Activated naive CD4-positive, alpha-beta T cell treated with anti-CD3 and anti-CD28 coated beads, Interleukin-2, amount 50 U/mL, for 24 hours (primary cell): ENCODE measurements at regions not wholly inside any gene's neighbourhood (a gene's known extent, or its start where the extent isn't known, plus 50 kb on each side); places are given as distances from the start of the nearest gene placed in this dataset.

ENCODE experiments used
- H3K27ac Mint-ChIP-seq: one replicate; pipeline ENCODE4 v1.8.0; 2021; ENCODE audit warnings: mild to moderate bottlenecking, mixed read lengths
- H3K27me3 Mint-ChIP-seq: one replicate; pipeline ENCODE4 v1.8.0; 2021; ENCODE audit warnings: mixed read lengths
- H3K36me3 Mint-ChIP-seq: one replicate; pipeline ENCODE4 v1.8.0; 2021; ENCODE audit warnings: mixed read lengths
- H3K4me1 Mint-ChIP-seq: one replicate; pipeline ENCODE4 v1.8.0; 2021; ENCODE audit warnings: mixed read lengths
- H3K4me3 Mint-ChIP-seq: one replicate; pipeline ENCODE4 v1.8.0; 2021; ENCODE audit warnings: mild to moderate bottlenecking, mixed read lengths
- H3K9me3 Mint-ChIP-seq: one replicate; pipeline ENCODE4 v1.8.0; 2021; ENCODE audit warnings: mixed read lengths

DNA sequence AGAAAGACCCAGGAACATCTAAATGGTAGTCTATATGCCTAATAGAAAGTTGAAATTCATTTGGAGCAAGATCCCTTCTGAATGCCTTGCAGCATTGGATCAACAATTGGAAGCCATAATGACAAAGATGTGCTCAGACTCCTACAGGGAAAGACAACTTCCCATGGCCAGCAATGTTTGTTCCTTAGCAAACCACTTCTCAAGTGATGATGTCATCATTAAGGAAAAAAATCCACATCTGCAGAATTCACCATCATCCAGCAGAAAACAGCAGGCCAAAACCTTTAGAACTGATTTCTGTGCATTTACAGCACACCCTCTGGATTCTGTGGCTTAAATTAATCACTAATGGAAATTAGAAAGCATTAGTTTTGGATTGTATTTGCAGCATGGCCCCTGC, 82.4 kb upstream of the ZIC3 start:
- no peaks in the 10 kb centered on the region for H3K4me1 Mint-ChIP-seq
- H3K4me3 Mint-ChIP-seq: no peak overlapping the region
- no peak overlapping the region for H3K27ac Mint-ChIP-seq
- H3K9me3 Mint-ChIP-seq: no peaks in the 10 kb centered on the region
- H3K36me3 Mint-ChIP-seq: no peaks in the 10 kb centered on the region
- H3K27me3 Mint-ChIP-seq: peaks cover 2% of the 10 kb centered on the region

DNA sequence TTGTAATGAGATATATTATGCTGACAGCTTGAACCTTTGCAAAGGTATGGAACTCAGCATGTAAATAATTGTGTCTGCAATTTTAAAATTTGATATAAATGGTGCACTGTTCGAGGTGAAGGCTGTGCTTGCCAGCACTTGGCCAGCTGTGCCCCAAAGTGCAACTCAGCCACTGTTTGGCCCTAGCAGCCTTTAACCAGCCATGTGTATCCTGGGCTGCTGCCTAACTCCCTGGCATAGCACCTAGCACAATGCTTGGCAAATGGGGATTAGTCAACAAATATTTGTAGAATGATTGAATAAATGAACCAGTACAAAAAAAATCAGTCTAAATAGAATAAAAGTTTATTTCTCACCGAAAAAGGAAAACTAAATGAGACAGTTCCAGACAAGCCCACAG, 83.8 kb upstream of the ZIC3 start:
- H3K27me3 Mint-ChIP-seq: peaks cover 2% of the 10 kb centered on the region
- no peak overlapping the region for H3K27ac Mint-ChIP-seq
- H3K36me3 Mint-ChIP-seq: no peaks in the 10 kb centered on the region
- H3K4me3 Mint-ChIP-seq: no peak overlapping the region
- no peaks in the 10 kb centered on the region for H3K9me3 Mint-ChIP-seq
- H3K4me1 Mint-ChIP-seq: no peaks in the 10 kb centered on the region

DNA sequence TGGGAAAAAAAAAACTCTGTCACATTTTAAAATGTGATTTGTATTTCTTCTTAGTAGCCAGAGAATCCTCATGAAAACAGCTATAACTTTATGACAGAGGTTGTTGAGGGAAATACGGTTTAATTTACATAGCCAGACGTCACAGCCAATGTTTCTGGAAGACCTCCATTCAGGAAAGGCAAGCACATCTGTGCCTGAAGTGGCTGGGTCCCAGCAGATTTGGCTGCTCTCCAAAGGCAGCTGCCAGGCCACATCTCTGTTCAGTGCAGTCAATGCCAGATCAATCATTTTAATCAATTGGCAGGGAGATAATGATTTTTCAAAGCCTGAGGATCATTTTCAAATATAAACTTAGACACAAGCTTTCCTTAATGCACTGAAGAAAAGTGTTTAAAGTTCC, 86.5 kb upstream of the ZIC3 start:
- H3K4me1 Mint-ChIP-seq: no peaks in the 10 kb centered on the region
- no peaks in the 10 kb centered on the region for H3K36me3 Mint-ChIP-seq
- H3K27me3 Mint-ChIP-seq: peaks cover 2% of the 10 kb centered on the region
- H3K27ac Mint-ChIP-seq: no peak overlapping the region
- H3K4me3 Mint-ChIP-seq: no peak overlapping the region
- no peaks in the 10 kb centered on the region for H3K9me3 Mint-ChIP-seq

DNA sequence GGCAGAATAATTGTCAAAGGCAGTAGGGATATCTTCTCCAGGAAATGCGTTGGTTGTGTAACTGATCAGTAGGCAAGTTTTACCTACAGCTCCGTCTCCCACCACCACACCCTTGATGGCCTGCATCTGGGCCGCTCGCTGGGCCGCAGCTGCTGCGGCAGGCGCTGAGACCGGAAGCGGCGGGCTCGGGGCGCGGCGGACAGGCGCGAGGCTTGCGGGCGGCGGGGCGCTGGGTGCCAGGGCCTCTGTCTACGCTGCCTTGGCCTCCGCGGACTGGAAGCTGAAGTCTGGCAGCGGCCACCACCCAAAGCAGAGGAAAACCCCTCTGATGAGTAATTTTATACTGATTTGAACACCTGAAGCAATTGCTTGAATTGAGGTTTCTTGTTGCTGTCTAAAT, 124.2 kb upstream of the ZIC3 start:
- H3K27ac Mint-ChIP-seq: no peak overlapping the region
- H3K27me3 Mint-ChIP-seq: peaks cover 11% of the 10 kb centered on the region
- no peaks in the 10 kb centered on the region for H3K36me3 Mint-ChIP-seq
- no peaks in the 10 kb centered on the region for H3K9me3 Mint-ChIP-seq
- H3K4me1 Mint-ChIP-seq: no peaks in the 10 kb centered on the region
- H3K4me3 Mint-ChIP-seq: no peak overlapping the region

- no peaks in the 10 kb centered on the region for H3K36me3 Mint-ChIP-seq
- no peak overlapping the region for H3K4me3 Mint-ChIP-seq
- H3K9me3 Mint-ChIP-seq: no peaks in the 10 kb centered on the region
- peaks cover 21% of the 10 kb centered on the region for H3K27me3 Mint-ChIP-seq
- no peaks in the 10 kb centered on the region for H3K4me1 Mint-ChIP-seq
- H3K27ac Mint-ChIP-seq: no peak overlapping the region
These were observed 133.3 kb upstream of the ZIC3 start for GRCh38 chrX:137432609-137433008.

DNA sequence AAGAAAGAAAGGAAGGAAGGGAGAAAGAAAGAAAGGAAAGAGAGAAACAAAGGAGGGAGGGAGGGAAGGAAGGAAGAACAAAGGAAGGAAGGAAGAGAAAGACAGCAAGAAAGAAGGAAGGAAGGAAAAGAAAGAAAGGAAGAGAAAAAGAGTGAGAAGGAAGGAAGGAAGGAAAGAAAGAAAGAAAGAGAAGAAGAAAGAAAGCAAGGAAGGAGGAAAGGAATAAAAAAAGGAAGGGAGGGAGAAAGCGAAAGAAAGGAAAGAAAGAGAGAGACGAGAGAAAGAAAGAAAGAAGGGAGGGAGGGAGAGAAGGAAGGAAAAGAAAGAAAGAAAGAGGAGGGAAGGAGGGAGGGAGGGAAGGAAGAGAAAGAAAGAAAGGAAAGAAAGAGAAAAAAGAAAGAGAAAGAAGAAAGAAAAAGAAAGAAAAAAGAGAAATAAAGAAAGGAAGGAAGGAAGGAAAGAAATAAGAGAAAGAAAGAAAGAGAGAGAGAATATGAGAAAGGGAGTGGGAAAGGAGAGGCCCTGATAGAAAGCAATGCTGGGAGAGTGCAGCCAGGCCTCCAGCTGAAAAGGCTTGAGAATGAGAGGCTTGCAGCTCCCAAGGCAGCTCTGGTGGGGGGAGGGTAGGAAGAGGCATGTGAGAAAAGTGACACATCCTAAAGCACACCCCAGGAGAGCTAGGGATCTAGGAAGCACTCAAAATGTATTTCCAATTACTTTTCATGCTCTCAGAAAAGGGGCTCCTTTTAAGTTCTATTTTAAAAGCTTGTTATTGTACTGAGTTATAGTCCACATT, 134.0 kb upstream of the ZIC3 start:
- H3K27me3 Mint-ChIP-seq: peaks cover 21% of the 10 kb centered on the region
- H3K36me3 Mint-ChIP-seq: no peaks in the 10 kb centered on the region
- H3K4me1 Mint-ChIP-seq: no peaks in the 10 kb centered on the region
- no peak overlapping the region for H3K4me3 Mint-ChIP-seq
- H3K9me3 Mint-ChIP-seq: no peaks in the 10 kb centered on the region
- H3K27ac Mint-ChIP-seq: no peak overlapping the region

DNA sequence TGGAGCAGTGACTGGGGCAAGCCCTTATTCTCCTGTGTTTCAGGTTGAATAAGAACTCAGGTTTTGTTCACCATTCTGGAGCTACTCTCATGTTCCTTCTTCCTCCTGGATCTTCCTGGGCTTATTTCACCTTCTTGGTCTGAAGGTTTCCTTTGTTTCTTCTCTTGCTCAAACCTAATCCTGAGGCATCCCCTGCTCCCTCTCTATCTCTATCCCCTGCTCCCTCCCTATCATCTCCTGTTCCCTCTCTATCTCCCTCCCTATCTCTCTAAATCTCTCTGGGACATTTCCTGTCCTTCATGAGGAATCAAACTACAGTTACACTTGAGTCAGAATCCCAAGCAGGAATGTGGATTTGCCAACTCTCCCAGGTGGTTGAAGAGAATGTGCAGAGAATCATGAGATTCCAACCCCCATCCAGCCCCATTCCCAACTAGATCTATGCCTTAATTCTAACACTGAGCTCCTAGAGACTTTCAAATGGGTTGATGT, 134.9 kb upstream of the ZIC3 start:
- H3K4me3 Mint-ChIP-seq: no peak overlapping the region
- H3K9me3 Mint-ChIP-seq: no peaks in the 10 kb centered on the region
- H3K27ac Mint-ChIP-seq: no peak overlapping the region
- H3K4me1 Mint-ChIP-seq: peaks cover 5% of the 10 kb centered on the region
- H3K36me3 Mint-ChIP-seq: no peaks in the 10 kb centered on the region
- peaks cover 24% of the 10 kb centered on the region for H3K27me3 Mint-ChIP-seq

- Mint-ChIP-seq H3K4me1 (peaks cover 5% of the 10 kb centered on the region), H3K27ac (no peak overlapping the region), H3K4me3 (no peak overlapping the region), H3K9me3 (no peaks in the 10 kb centered on the region), H3K27me3 (peaks cover 26% of the 10 kb centered on the region), H3K36me3 (no peaks in the 10 kb centered on the region)
These were observed 135.6 kb upstream of the ZIC3 start for GRCh38 chrX:137430301-137430700.

DNA sequence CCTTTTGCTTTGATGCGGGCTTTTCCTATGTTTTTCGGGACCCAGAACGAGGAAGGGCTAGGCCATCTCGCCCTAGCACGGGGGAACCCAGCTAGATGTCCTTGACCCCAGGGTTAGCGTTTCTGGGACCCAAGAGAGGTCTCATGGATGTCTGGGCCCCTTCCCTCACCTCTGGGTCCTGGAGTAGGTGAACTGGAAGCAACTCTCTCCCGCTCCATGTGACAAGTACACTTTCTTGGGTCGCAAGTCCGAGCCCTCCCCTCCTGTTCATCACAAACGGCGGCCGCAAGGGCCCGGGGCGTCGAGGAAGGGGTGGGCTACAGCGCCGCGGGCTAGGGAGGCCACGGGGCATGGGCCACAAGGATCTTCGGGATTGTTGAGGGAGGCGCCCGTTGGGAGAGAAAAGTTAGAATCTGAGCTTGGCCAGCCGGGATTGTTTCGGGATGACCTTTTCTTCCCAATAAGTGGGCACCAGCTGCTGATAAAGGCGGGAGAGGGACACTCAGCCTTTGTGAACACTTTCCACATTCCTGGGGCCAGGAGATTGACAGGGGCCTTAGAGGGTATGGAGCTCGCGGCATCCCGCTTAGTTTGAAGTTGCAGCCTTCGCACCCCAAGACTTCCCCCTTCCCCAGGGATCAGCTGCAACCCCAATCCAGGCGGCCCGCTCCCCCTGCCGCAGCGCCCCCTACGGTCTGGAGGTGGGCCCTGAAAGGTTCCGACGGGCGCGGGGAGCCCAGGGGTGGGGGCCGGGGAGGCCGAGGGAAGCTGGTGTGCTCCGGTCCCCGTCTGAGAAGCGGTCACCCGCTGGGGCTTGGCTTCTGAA, 136.9 kb upstream of the ZIC3 start:
- Mint-ChIP-seq H3K4me3 (peak overlapping the region; percentile 69), H3K27ac (no peak overlapping the region)

DNA sequence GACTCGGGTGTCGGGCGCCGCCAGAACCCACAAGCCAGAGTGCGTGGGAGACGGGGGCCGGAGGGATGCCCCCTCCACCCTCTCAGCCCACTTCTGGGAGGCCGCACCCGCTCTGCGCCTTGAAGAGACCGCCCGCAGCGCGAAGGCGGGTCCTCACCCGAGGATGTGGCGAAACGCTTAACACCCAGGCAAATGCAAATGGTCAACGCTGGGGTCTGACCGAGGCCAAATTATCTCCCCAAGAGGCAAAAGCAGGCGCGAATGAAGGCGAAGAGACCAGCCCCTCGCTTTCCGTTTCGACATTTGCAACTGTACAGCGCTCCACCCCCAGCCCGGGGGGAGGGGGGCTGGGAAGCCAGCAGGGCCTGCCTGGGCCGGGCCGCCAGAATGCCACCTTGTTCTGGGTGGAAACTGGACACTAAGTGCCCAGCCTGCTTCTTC, 137.7 kb upstream of the ZIC3 start:
- H3K9me3 Mint-ChIP-seq: no peaks in the 10 kb centered on the region
- H3K4me1 Mint-ChIP-seq: peaks cover 5% of the 10 kb centered on the region
- H3K27ac Mint-ChIP-seq: no peak overlapping the region
- H3K4me3 Mint-ChIP-seq: peak overlapping the region; percentile 81
- H3K36me3 Mint-ChIP-seq: no peaks in the 10 kb centered on the region
- peaks cover 33% of the 10 kb centered on the region for H3K27me3 Mint-ChIP-seq

More for the DNA sequence above, 136.9 kb upstream of the ZIC3 start:
- Mint-ChIP-seq H3K4me1 (peaks cover 5% of the 10 kb centered on the region), H3K27me3 (peaks cover 30% of the 10 kb centered on the region), H3K9me3 (no peaks in the 10 kb centered on the region), H3K36me3 (no peaks in the 10 kb centered on the region)

DNA sequence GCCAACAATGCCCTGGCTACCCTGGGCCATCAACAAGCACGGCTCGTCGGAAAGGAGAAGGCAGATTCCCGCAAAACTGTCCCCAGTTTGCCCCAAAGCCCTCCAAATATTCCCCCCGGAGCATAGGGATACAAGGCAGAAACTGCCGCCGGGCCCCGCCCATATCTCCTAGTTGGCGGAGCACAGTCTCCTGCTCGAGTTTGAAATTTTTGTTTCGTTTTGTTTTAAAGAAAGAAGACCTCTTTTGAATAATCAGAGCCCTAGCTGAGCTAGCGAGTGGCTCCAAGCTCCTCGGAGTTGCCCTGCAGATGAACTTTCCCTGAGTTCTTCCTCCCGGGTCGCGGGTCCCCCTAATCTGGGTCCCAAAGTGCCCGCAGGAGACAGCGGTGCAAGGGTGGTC, 138.1 kb upstream of the ZIC3 start:
- Mint-ChIP-seq H3K4me3 (peak overlapping the region; percentile 81), H3K27me3 (peaks cover 34% of the 10 kb centered on the region), H3K27ac (no peak overlapping the region), H3K36me3 (no peaks in the 10 kb centered on the region), H3K4me1 (peaks cover 5% of the 10 kb centered on the region), H3K9me3 (no peaks in the 10 kb centered on the region)

DNA sequence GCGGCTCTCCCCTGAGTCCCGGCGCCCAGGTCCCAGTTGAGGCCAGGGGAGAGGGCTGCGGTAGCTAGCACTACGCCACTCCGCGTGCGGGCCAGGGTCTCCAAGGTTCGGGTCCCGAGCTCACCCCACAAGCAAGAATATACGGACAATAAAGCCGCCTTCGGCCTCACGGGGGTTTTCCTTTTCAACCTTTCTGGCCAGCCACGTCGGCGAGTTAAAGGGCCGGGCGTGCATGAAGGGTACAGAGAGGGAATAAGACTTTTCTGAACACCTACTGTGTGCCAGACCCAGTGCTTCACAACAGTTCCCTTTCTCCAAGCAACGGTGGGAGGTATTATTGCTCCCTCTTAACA, 138.5 kb upstream of the ZIC3 start:
- Mint-ChIP-seq H3K27ac (no peak overlapping the region), H3K36me3 (no peaks in the 10 kb centered on the region), H3K4me1 (peaks cover 5% of the 10 kb centered on the region), H3K9me3 (no peaks in the 10 kb centered on the region), H3K4me3 (peak overlapping the region; percentile 81), H3K27me3 (peaks cover 33% of the 10 kb centered on the region)

GRCh38 chrX:137426695-137427425, 139.1 kb upstream of the ZIC3 start:
- H3K9me3 Mint-ChIP-seq: no peaks in the 10 kb centered on the region
- H3K4me1 Mint-ChIP-seq: peaks cover 5% of the 10 kb centered on the region
- H3K27ac Mint-ChIP-seq: no peak overlapping the region
- H3K36me3 Mint-ChIP-seq: no peaks in the 10 kb centered on the region
- peaks cover 37% of the 10 kb centered on the region for H3K27me3 Mint-ChIP-seq
- peak overlapping the region; percentile 81 for H3K4me3 Mint-ChIP-seq

DNA sequence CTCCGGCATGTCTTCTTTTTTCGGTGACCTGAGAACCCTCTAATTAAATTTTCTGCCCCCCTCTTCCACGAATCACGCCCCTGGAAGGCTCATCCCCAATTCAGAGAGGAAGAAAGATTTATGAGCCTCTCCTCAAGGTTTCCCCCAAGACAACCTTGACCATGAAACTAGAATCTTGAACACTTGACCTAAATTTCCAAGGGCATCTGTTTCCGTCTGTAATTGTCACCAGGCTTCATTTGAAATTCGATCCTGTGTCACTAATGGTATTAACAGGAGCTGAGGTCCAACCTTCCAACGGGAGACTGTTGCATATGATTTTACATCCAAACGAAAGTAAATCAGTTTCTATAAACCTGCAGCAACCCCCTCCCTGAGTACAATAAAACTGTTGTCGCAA, 139.9 kb upstream of the ZIC3 start:
- Mint-ChIP-seq H3K36me3 (no peaks in the 10 kb centered on the region), H3K9me3 (no peaks in the 10 kb centered on the region), H3K27me3 (peaks cover 34% of the 10 kb centered on the region), H3K27ac (no peak overlapping the region), H3K4me3 (no peak overlapping the region), H3K4me1 (peaks cover 5% of the 10 kb centered on the region)

DNA sequence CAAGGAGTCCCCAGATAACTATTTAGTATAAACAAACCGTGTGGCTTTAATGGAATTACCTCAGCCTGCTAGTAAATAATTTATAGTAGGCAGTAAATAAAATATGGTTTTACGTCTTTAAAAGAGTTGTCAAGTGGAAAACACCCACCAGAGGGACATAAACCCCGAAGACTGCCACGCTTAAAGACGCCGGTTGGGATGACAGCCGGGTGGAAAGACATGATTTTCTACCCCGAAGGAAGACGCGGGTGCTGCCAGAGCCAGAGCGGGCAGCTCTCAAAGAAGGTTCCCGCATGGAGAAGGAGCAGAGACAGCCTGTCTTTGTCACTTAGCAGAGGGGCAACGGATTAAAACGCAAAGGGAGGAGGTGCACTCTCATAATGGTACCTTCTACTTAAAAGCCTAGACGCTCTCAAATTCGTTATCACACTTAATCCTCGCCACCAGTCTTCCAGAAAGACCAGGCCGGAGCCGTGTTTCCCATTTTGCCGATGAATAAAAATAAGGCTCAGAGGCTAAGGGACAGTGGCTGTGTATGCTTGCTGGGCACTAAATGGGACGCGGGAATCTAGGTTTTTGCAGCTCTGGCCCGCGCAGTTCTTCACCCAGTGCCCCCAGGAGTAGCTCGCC, 140.5 kb upstream of the ZIC3 start:
- no peaks in the 10 kb centered on the region for H3K9me3 Mint-ChIP-seq
- H3K4me3 Mint-ChIP-seq: no peak overlapping the region
- peaks cover 36% of the 10 kb centered on the region for H3K27me3 Mint-ChIP-seq
- H3K27ac Mint-ChIP-seq: no peak overlapping the region
- peaks cover 5% of the 10 kb centered on the region for H3K4me1 Mint-ChIP-seq
- no peaks in the 10 kb centered on the region for H3K36me3 Mint-ChIP-seq
